ENCODE measurements at regions not wholly inside any gene's neighbourhood (a gene's known extent, or its start where the extent isn't known, plus 50 kb on each side); places are given as distances from the start of the nearest gene placed in this dataset.
"Not testable (repeated sequence)": the region's sequence is repeated elsewhere in the genome, so short reads cannot be mapped to it uniquely, and the experiment has no call there.

GRCh38 chr22:11611876-11612275 is 3916.1 kb upstream of the OR11H1 start:
- H3K27me3 ChIP-seq (ENCODE audit: control insufficient read depth, insufficient read depth, low read length, poor library complexity, severe bottlenecking), result not testable (repeated sequence)
- Mint-ChIP-seq H3K9me3 (peaks cover 97% of the 10 kb centered on the region), H3K36me3 (ENCODE audit: low read depth) (peaks cover 13% of the 10 kb centered on the region)

DNA sequence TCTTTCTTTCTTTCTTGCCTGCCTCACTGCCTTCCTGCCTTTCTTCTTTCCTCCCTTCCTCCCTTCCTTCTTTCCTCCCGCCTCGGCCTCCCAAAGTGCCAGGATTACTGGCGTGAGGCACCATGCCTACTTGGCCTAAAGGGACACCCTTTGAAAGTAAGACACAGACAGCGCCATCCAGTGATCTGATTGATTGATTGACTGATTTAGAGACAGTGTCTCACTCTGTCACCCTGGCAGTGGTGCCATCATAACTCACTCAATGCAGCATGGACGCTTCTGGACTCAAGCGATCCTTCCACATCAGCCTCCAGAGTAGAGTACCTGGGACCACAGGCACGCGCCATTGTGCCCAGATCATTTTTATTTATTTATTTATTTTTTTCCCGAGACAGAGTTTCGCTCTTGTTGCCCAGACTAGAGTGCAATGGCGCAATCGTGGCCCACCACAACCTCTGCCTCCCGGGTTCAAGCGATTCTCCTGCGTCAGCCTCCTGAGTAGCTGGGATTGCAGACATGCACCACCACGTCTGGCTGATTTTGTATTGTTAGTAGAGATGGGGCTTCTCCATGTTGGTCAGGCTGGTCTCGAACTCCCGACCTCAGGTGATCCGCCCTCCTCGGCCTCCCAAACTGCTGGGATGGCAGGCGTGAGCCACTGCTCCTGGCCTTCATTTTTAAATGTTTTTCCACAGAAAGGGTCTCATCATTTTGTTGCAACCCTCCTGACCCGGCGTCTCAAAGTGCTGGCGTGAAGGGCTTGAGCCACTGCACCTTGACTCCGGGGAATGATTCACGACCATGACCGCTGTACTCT is 3914.7 kb upstream of the OR11H1 start:
- not testable (repeated sequence) for H3K27me3 ChIP-seq (ENCODE audit: control insufficient read depth, insufficient read depth, low read length, poor library complexity, severe bottlenecking); H3K27ac ChIP-seq (ENCODE audit: low read depth, low read length); H3K4me3 Mint-ChIP-seq; H3K36me3 ChIP-seq (ENCODE audit: control insufficient read depth, insufficient read depth, low read length); H3K4me3 ChIP-seq (ENCODE audit: low read length); H3K4me1 ChIP-seq (ENCODE audit: control insufficient read depth, insufficient read depth, low read length); H3K27me3 Mint-ChIP-seq (ENCODE audit: insufficient read depth); H3K4me1 Mint-ChIP-seq; DNase-seq; H3K27ac Mint-ChIP-seq; H3K9ac ChIP-seq (ENCODE audit: extremely low read depth, low read length, poor library complexity, severe bottlenecking)
- Mint-ChIP-seq H3K9me3 (peaks cover 99% of the 10 kb centered on the region), H3K36me3 (ENCODE audit: low read depth) (peaks cover 17% of the 10 kb centered on the region)
- 87 to 89% methylated on average over 16 to 27 of the region's 27 CpGs for WGBS, 2 experiments (ENCODE audit: insufficient coverage in 1 of 2, insufficient read length in 1 of 2)
- H3K9me3 ChIP-seq (ENCODE audit: control insufficient read depth, low read length), result peaks cover 70% of the 10 kb centered on the region

More at GRCh38 chr22:11611876-11612275, 3916.1 kb upstream of the OR11H1 start:
- H3K36me3 ChIP-seq (ENCODE audit: control insufficient read depth, insufficient read depth, low read length); H3K27me3 Mint-ChIP-seq (ENCODE audit: insufficient read depth); H3K4me3 Mint-ChIP-seq; H3K27ac Mint-ChIP-seq; H3K4me3 ChIP-seq (ENCODE audit: low read length); H3K4me1 Mint-ChIP-seq; H3K27ac ChIP-seq (ENCODE audit: low read depth, low read length); DNase-seq; H3K4me1 ChIP-seq (ENCODE audit: control insufficient read depth, insufficient read depth, low read length); H3K9ac ChIP-seq (ENCODE audit: extremely low read depth, low read length, poor library complexity, severe bottlenecking): not testable (repeated sequence)
- H3K9me3 ChIP-seq (ENCODE audit: control insufficient read depth, low read length), result peaks cover 73% of the 10 kb centered on the region
- WGBS, 2 experiments (ENCODE audit: insufficient coverage in 1 of 2, insufficient read length in 1 of 2), result 90 to 94% methylated on average over 7 of the region's 7 CpGs

DNA sequence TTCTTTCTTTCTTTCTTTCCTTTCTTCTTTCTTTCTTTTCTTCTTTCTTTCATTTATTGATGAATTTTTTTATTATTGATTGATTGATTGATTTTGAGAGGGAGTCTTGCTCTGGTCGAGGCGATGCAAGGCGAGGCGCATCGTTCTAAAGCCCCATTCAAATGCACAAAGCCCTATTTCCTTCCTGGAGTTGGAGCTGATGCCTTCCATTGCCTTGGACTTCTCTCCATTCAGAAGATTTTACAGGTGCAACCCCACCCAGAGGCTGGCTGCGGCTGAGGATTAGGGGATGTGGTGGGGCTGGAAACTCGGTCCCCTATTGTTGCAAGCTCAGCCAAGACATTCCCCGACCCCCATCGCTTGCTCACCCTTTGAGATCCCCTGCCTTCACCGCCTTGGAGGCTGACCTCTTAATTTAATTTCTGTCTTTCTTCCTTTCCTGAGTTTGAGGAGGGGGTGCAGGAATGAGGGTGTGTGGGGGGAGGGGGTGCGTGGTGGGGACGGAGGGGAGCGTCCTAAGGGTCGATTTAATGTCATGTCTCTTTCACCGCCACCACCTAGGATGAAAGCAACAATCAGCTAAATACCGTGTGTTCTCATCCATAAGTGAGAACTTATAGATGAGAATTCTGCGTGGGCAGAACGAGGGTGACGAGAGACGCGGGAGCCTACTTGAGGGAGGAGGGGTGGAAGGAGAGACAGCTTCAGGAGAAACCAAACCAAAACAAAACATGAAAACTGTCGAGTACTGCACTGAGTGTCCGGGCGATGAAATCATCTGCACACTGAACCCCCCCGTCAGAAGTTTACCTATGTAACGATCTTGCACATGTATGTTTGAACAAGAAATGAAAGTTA is 3913.9 kb upstream of the OR11H1 start:
- TF ChIP-seq CTCF (conservative IDR thresholded peaks at IDR 0.05), result no peak
- no peaks in the 10 kb centered on the region for H3K4me1 ChIP-seq (ENCODE audit: control insufficient read depth, insufficient read depth, low read length)
- Mint-ChIP-seq H3K27ac (no peak overlapping the region), H3K9me3 (peaks cover 99% of the 10 kb centered on the region), H3K4me1 (no peaks in the 10 kb centered on the region), H3K36me3 (ENCODE audit: low read depth) (peaks cover 17% of the 10 kb centered on the region), H3K4me3 (no peak overlapping the region), H3K27me3 (ENCODE audit: insufficient read depth) (peaks cover 6% of the 10 kb centered on the region)
- H3K9ac ChIP-seq (ENCODE audit: extremely low read depth, low read length, poor library complexity, severe bottlenecking), result no peak overlapping the region
- H3K27me3 ChIP-seq (ENCODE audit: control insufficient read depth, insufficient read depth, low read length, poor library complexity, severe bottlenecking), result no peaks in the 10 kb centered on the region
- 79 to 85% methylated on average over 18 to 26 of the region's 26 CpGs for WGBS, 2 experiments (ENCODE audit: insufficient coverage in 1 of 2, insufficient read length in 1 of 2)
- no peak for DNase-seq
- H3K4me3 ChIP-seq (ENCODE audit: low read length), result no peak overlapping the region
- H3K9me3 ChIP-seq (ENCODE audit: control insufficient read depth, low read length), result peaks cover 73% of the 10 kb centered on the region
- no peaks in the 10 kb centered on the region for H3K36me3 ChIP-seq (ENCODE audit: control insufficient read depth, insufficient read depth, low read length)
- no peak overlapping the region for H3K27ac ChIP-seq (ENCODE audit: low read depth, low read length)

GRCh38 chr22:11614798-11615433 is 3913.1 kb upstream of the OR11H1 start:
- not testable (repeated sequence) for H3K4me3 ChIP-seq (ENCODE audit: low read length); H3K4me1 ChIP-seq (ENCODE audit: control insufficient read depth, insufficient read depth, low read length); DNase-seq; H3K27me3 Mint-ChIP-seq (ENCODE audit: insufficient read depth); H3K27ac Mint-ChIP-seq; H3K4me3 Mint-ChIP-seq; H3K27me3 ChIP-seq (ENCODE audit: control insufficient read depth, insufficient read depth, low read length, poor library complexity, severe bottlenecking); H3K4me1 Mint-ChIP-seq; H3K27ac ChIP-seq (ENCODE audit: low read depth, low read length); H3K9ac ChIP-seq (ENCODE audit: extremely low read depth, low read length, poor library complexity, severe bottlenecking); H3K36me3 ChIP-seq (ENCODE audit: control insufficient read depth, insufficient read depth, low read length)
- peaks cover 81% of the 10 kb centered on the region for H3K9me3 ChIP-seq (ENCODE audit: control insufficient read depth, low read length)
- Mint-ChIP-seq H3K9me3 (peaks cover 100% of the 10 kb centered on the region), H3K36me3 (ENCODE audit: low read depth) (peaks cover 24% of the 10 kb centered on the region)
- WGBS, 2 experiments (ENCODE audit: insufficient coverage in 1 of 2, insufficient read length in 1 of 2), result 75% methylated on average over 17 to 19 of the region's 20 CpGs
